NB4 (cell line): ENCODE measurements at regions not wholly inside any gene's neighbourhood (a gene's known extent, or its start where the extent isn't known, plus 50 kb on each side); places are given as distances from the start of the nearest gene placed in this dataset.

ENCODE experiments used
- CTCF ChIP-seq: IDR thresholded peaks from one replicate; pipeline ENCODE4 v1.5.1; 2012; ENCODE audit warnings: low read depth, low read length
- MAX ChIP-seq: IDR thresholded peaks from 2 replicates; pipeline ENCODE4 v1.6.1; 2011; ENCODE audit warnings: low read depth, low read length
- POLR2A ChIP-seq: IDR thresholded peaks from 2 replicates; pipeline ENCODE4 v1.6.1; 2011; ENCODE audit warnings: mild to moderate bottlenecking; ENCODE audit not compliant: insufficient read length; ENCODE audit errors: extremely low read depth

DNA sequence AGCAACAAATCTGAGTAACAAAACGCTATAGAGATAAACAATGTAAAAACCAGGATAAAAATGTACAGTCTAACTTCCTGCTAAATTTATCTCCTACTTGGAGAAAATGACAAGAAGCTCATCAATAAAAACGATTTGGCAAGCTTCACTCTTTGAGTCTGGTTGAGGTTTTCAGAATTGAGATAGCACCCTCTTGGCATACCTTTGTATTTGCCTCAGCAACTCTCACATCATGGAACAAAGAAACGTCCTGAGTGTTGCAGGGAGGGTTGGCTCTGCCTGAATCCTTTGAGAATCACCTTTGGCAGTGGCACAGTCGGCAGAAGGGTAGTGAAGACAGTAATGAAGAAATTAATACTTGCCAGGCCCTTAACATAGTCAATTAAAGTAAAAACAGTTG, 430.6 kb downstream of the GRB14 start:
- no peak for TF ChIP-seq CTCF
- no peak for TF ChIP-seq POLR2A
- TF ChIP-seq MAX = no peak
